ENCODE measurements at regions not wholly inside any gene's neighbourhood (a gene's known extent, or its start where the extent isn't known, plus 50 kb on each side); places are given as distances from the start of the nearest gene placed in this dataset.

DNA sequence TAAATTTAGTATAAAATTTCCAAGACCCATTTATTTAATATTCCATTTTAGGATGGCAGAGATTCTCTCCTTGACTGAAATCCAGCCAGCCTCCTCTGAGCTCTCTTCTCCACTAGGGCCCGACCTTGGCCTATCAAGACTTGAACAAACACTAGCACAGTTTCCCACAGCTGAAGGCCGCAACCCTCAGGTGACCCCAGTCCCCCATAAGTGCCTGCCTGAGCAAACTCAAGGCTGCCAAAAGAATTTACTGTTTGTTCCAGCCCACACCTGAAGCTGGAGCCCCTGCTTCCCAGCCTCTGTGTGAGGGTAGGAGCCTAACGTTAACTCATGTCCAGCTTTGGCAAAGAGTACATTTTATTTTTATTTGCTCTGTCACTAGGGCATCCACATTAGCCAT, 629.0 kb upstream of the ZFP42 start:
- no peaks in the 10 kb centered on the region for H3K27me3 Mint-ChIP-seq (ENCODE audit: insufficient read depth, low read depth)
- H3K36me3 Mint-ChIP-seq = no peaks in the 10 kb centered on the region
- Histone ChIP-seq H3K4me3 (no peak overlapping the region), H3K4me2 (no peak overlapping the region), H4K20me1 (ENCODE audit: low read depth) (no peaks in the 10 kb centered on the region), H3K9me3 (ENCODE audit: low read depth) (no peaks in the 10 kb centered on the region), H3K9ac (no peak overlapping the region), H3K27ac (no peak overlapping the region), H3K4me1 (no peaks in the 10 kb centered on the region), H2AFZ (replicated peaks) (no peak overlapping the region), H3F3A (ENCODE audit: low read depth) (no peaks in the 10 kb centered on the region), H3K36me3 (no peaks in the 10 kb centered on the region), H3K79me2 (ENCODE audit: low read depth) (no peaks in the 10 kb centered on the region), H3K27me3 (no peaks in the 10 kb centered on the region)
- H3K9me3 Mint-ChIP-seq = no peaks in the 10 kb centered on the region
- TF ChIP-seq EZH2phosphoT487 (IDR thresholded peaks at IDR 0.05) = no peak
- TF ChIP-seq EZH2 (IDR thresholded peaks at IDR 0.05) = no peak
- TF ChIP-seq, protein P1, sequence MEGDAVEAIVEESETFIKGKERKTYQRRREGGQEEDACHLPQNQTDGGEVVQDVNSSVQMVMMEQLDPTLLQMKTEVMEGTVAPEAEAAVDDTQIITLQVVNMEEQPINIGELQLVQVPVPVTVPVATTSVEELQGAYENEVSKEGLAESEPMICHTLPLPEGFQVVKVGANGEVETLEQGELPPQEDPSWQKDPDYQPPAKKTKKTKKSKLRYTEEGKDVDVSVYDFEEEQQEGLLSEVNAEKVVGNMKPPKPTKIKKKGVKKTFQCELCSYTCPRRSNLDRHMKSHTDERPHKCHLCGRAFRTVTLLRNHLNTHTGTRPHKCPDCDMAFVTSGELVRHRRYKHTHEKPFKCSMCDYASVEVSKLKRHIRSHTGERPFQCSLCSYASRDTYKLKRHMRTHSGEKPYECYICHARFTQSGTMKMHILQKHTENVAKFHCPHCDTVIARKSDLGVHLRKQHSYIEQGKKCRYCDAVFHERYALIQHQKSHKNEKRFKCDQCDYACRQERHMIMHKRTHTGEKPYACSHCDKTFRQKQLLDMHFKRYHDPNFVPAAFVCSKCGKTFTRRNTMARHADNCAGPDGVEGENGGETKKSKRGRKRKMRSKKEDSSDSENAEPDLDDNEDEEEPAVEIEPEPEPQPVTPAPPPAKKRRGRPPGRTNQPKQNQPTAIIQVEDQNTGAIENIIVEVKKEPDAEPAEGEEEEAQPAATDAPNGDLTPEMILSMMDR (IDR thresholded peaks at IDR 0.05) = no peak
- H3K27ac Mint-ChIP-seq = no peak overlapping the region
- no peak overlapping the region for H3K4me3 Mint-ChIP-seq
- H3K4me1 Mint-ChIP-seq = peaks cover 10% of the 10 kb centered on the region
- no peak for DNase-seq (ENCODE audit: low spot score)

DNA sequence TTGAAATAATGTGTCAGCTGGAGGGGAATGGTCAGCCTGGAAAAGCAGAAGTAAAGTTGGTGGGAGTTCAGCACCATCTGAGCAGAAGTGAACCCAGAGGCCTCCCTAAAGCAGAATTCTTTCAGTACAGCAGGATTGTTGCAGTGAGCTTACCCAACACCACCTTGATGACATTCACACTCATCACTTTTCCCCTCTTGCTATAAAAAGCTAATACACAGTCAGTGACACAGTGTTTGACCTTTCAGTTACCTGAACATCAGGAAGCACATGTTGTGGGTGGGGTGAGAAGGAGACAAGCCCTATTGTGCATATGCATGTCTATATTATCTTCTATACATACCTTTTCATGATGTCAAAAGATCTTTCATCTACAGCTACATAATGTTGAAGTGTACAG, 624.7 kb upstream of the ZFP42 start:
- no peak overlapping the region for H3K27ac Mint-ChIP-seq
- no peak overlapping the region for H3K4me2 ChIP-seq
- H3K4me3 ChIP-seq = no peak overlapping the region

DNA sequence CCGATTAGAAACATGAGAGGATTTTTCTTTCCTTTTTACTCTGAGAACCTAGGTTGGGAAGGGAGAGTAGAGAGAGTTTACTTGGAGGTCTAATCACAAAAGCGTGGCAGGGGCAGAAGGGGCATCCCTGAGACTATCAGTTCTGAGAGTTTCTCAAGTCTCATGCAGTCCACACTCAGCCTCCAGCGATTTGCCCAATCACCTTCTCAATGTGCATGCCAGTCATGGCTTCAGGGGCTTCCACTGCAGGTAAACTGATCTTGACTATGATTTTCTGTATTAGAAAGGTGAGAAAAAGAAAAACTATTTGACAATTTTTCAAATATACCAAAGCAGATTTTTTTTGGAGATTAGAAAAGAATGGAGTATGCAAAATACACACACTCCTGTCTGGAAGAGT, 617.1 kb upstream of the ZFP42 start:
- Histone ChIP-seq H3K27me3 (no peaks in the 10 kb centered on the region), H4K20me1 (ENCODE audit: low read depth) (no peaks in the 10 kb centered on the region), H2AFZ (replicated peaks) (no peak overlapping the region), H3K79me2 (ENCODE audit: low read depth) (no peaks in the 10 kb centered on the region), H3K36me3 (no peaks in the 10 kb centered on the region), H3K4me2 (no peak overlapping the region), H3K9me3 (ENCODE audit: low read depth) (no peaks in the 10 kb centered on the region), H3K4me1 (no peaks in the 10 kb centered on the region), H3F3A (ENCODE audit: low read depth) (no peaks in the 10 kb centered on the region), H3K9ac (no peak overlapping the region), H3K4me3 (no peak overlapping the region), H3K27ac (no peak overlapping the region)
- DNase-seq (ENCODE audit: low spot score) = no peak
- Mint-ChIP-seq H3K4me1 (no peaks in the 10 kb centered on the region), H3K36me3 (no peaks in the 10 kb centered on the region), H3K27me3 (ENCODE audit: insufficient read depth, low read depth) (no peaks in the 10 kb centered on the region), H3K9me3 (no peaks in the 10 kb centered on the region), H3K27ac (no peak overlapping the region), H3K4me3 (no peak overlapping the region)
- TF ChIP-seq EZH2phosphoT487 (IDR thresholded peaks at IDR 0.05) (no peak), EZH2 (IDR thresholded peaks at IDR 0.05) (no peak)
- TF ChIP-seq, protein P1 (IDR thresholded peaks at IDR 0.05) = no peak

More for the DNA sequence above, 624.7 kb upstream of the ZFP42 start:
- no peaks in the 10 kb centered on the region for H3K36me3 ChIP-seq
- H4K20me1 ChIP-seq (ENCODE audit: low read depth) = no peaks in the 10 kb centered on the region
- Mint-ChIP-seq H3K27me3 (ENCODE audit: insufficient read depth, low read depth) (no peaks in the 10 kb centered on the region), H3K36me3 (no peaks in the 10 kb centered on the region), H3K4me3 (no peak overlapping the region), H3K9me3 (no peaks in the 10 kb centered on the region), H3K4me1 (no peaks in the 10 kb centered on the region)
- no peak for TF ChIP-seq EZH2 (IDR thresholded peaks at IDR 0.05)
- no peak for TF ChIP-seq EZH2phosphoT487 (IDR thresholded peaks at IDR 0.05)
- TF ChIP-seq, protein P1 (IDR thresholded peaks at IDR 0.05) = no peak
- H3K79me2 ChIP-seq (ENCODE audit: low read depth) = no peaks in the 10 kb centered on the region
- H3K27ac ChIP-seq = no peak overlapping the region
- no peak overlapping the region for H2AFZ ChIP-seq (replicated peaks)
- H3K9ac ChIP-seq = no peak overlapping the region
- no peaks in the 10 kb centered on the region for H3K4me1 ChIP-seq
- no peaks in the 10 kb centered on the region for H3K27me3 ChIP-seq
- H3K9me3 ChIP-seq (ENCODE audit: low read depth) = no peaks in the 10 kb centered on the region
- no peak for DNase-seq (ENCODE audit: low spot score)
- no peaks in the 10 kb centered on the region for H3F3A ChIP-seq (ENCODE audit: low read depth)

Measured in neural progenitor cell (in vitro differentiated cells).